Body of pancreas (tissue), 4 donors: ENCODE measurements at regions not wholly inside any gene's neighbourhood (a gene's known extent, or its start where the extent isn't known, plus 50 kb on each side); places are given as distances from the start of the nearest gene placed in this dataset.
A peak's percentile ranks its signal among the peaks of the same experiment; 100 is the strongest.

Experiments
- ATAC-seq: fragments of 150-250 bp; one replicate; pipeline ENCODE4 v1.9.1; 2016
- DNase-seq, 4 donors: peaks; one replicate each; pipeline ENCODE4 v3.0.0-alpha.2; 2019
- H3K27ac ChIP-seq, 4 donors: fragments of 200-600 bp; sonication (generic); 1 replicate in 3 of 4; 2 replicates in 1 of 4; pipeline versions ENCODE4 v1.5.1 to v1.6.1; 2016 to 2019; ENCODE audit warnings: mild to moderate bottlenecking in 1 of 4, mixed read lengths in 1 of 4, moderate library complexity in 1 of 4
- H3K27me3 ChIP-seq, 2 donors: fragments of 200-600 bp; sonication (generic); one replicate each; pipeline ENCODE4 v1.6.0; 2016; ENCODE audit warnings: mild to moderate bottlenecking in 1 of 2
- H3K36me3 ChIP-seq, 2 donors: fragments of 200-600 bp; sonication (generic); replicated peaks in 1 of 2; 2 replicates each; pipeline ENCODE4 v1.5.1; 2016; ENCODE audit warnings: low read depth in 2 of 2; ENCODE audit not compliant: insufficient read depth in 1 of 2
- H3K4me1 ChIP-seq: fragments of 200-600 bp; sonication (generic); one replicate; pipeline ENCODE4 v1.6.0; 2016
- H3K4me3 ChIP-seq, 2 donors: fragments of 200-600 bp; sonication (generic); 1 replicate in 1 of 2; 2 replicates in 1 of 2; pipeline ENCODE4 v1.5.1; 2016 to 2019
- H3K9me3 ChIP-seq, 3 donors: fragments of 200-600 bp; sonication (generic); 1 replicate in 2 of 3; 2 replicates in 1 of 3; pipeline ENCODE4 v1.5.1; 2016
- CTCF ChIP-seq, 7 experiments: fragments of 450-650 bp in 4 of 7; fragments of 200-600 bp in 3 of 7; sonication (generic) in 3 of 7; IDR thresholded peaks; one replicate each; pipeline ENCODE4 v1.5.1; 2016 to 2019; ENCODE audit warnings: antibody characterized with exemption in 7 of 7
- POLR2A ChIP-seq, 3 donors: fragments of 450-650 bp; IDR thresholded peaks; one replicate each; pipeline ENCODE4 v1.6.1; 2016; ENCODE audit warnings: antibody characterized with exemption in 3 of 3, mild to moderate bottlenecking in 2 of 3
- WGBS, 2 donors: methylation state at CpG; one replicate each; pipeline ENCODE4 v1.1.5; 2017; 5-methylcytosine and 5-hydroxymethylcytosine counted together
- intact Hi-C: fragments of 100-400 bp; cut with DNase I; formaldehyde crosslinking; loops from one replicate; pipeline ENCODE4 v1.15.1; 2023

- no peak for TF ChIP-seq POLR2A (IDR thresholded peaks at IDR 0.05)
- TF ChIP-seq CTCF (IDR thresholded peaks at IDR 0.05), result no peak
- DNase-seq (no peak), ATAC-seq (no peak)
- Histone ChIP-seq H3K27ac (no peak overlapping the region), H3K4me1 (no peaks in the 10 kb centered on the region), H3K36me3 (no peaks in the 10 kb centered on the region), H3K9me3 (no peaks in the 10 kb centered on the region), H3K27me3 (no peaks in the 10 kb centered on the region), H3K4me3 (no peak overlapping the region)
- 6 to 11% methylated on average over 1 of the region's 1 CpG for WGBS, 2 donors
- intact Hi-C loops, result no loop called here
Measured at GRCh38 chr6:141488488-141488887, 644.2 kb upstream of the GJE1 start.

- ATAC-seq, result no peak
Measured at GRCh38 chr6:141486942-141487341, 645.8 kb upstream of the GJE1 start.

DNA sequence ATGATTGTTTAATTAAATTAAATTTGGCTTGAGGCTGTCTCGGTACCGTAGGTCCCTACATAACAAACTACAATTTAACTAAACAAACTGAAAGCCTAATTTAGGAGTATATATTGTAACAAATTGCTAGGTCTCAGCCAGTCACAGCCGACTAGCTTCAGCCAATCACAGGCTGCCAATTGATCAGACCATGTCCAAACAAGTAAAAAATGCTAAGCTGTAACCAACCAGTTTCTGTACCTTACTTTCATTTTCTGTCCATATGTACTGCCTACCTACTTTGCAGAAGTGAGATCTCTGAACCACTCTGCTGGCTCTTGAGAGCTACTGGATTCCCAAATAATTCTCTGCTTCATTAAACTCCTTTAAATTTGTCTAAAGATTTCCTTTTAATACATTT lies 648.0 kb upstream of the GJE1 start:
- no peaks in the 10 kb centered on the region for H3K27me3 ChIP-seq
- no peaks in the 10 kb centered on the region for H3K9me3 ChIP-seq
- intact Hi-C loops, result no loop called here
- H3K4me1 ChIP-seq, result no peaks in the 10 kb centered on the region
- DNase-seq, result no peak
- no peak for ATAC-seq
- 70 to 77% methylated on average over 3 of the region's 3 CpGs for WGBS, 2 donors
- H3K4me3 ChIP-seq, result no peak overlapping the region
- TF ChIP-seq POLR2A (IDR thresholded peaks at IDR 0.05) (no peak), CTCF (IDR thresholded peaks at IDR 0.05) (no peak)
- no peak overlapping the region for H3K27ac ChIP-seq
- no peaks in the 10 kb centered on the region for H3K36me3 ChIP-seq

More at GRCh38 chr6:141486942-141487341, 645.8 kb upstream of the GJE1 start:
- no peaks in the 10 kb centered on the region for H3K36me3 ChIP-seq
- no peaks in the 10 kb centered on the region for H3K9me3 ChIP-seq
- no peak overlapping the region for H3K27ac ChIP-seq
- no peaks in the 10 kb centered on the region for H3K4me1 ChIP-seq
- no peaks in the 10 kb centered on the region for H3K27me3 ChIP-seq
- no peak overlapping the region for H3K4me3 ChIP-seq
- 47 to 54% methylated on average over 3 of the region's 3 CpGs for WGBS, 2 donors
- TF ChIP-seq POLR2A (IDR thresholded peaks at IDR 0.05) (no peak), CTCF (IDR thresholded peaks at IDR 0.05) (no peak)
- DNase-seq, result no peak
- intact Hi-C loops, result no loop called here

GRCh38 chr6:141483598-141484061 lies 649.1 kb upstream of the GJE1 start:
- Histone ChIP-seq H3K27ac (peak overlapping the region in 1 of 4 donors; percentile 10), H3K36me3 (no peaks in the 10 kb centered on the region), H3K4me3 (no peak overlapping the region), H3K9me3 (no peaks in the 10 kb centered on the region), H3K27me3 (no peaks in the 10 kb centered on the region), H3K4me1 (no peaks in the 10 kb centered on the region)
- ATAC-seq, result peak; percentile 56
- intact Hi-C loops, result no loop called here
- WGBS, 2 donors, result 25 to 38% methylated on average over 5 of the region's 5 CpGs
- no peak for TF ChIP-seq CTCF (IDR thresholded peaks at IDR 0.05)
- DNase-seq, result peak in 1 of 4 donors; percentile 37

DNA sequence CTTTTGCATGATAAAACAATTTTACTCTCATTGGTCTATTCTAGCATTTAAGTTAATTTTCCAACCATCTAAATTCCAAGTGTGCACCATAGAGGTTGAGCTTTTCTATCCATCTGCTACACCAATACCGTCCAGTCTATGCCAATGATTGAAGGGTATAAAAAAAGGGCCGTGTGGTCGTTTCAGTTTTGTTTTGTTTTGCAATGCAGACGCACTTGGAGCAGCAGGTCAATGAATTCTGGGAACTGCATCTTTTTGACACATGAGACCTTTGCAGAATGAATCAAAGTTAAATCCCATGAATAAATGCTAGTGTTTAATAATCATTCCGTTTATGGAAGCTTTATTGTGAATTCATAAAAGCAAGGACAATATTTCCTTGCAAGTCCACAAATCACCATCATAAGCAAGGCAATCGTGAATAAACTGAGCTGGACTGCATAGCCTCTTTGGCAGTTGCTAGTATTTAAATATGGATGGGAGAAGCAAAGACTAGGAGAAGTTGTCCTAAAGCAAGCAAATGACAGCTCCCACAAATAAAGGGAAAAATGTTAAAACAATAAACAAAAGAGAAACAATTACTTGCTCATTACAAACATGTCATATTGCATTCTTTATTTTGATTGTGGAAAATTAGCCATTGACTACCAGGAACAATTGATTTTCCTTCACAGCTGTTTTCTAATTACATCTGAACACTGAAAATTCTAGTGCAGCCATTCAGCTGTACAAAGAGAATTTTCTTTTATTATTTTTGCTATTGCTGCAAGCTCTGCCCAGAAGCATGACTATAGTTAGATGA lies 649.7 kb upstream of the GJE1 start:
- H3K36me3 ChIP-seq, result no peaks in the 10 kb centered on the region
- ATAC-seq (no peak), DNase-seq (no peak)
- intact Hi-C loops, result no loop called here
- TF ChIP-seq CTCF (IDR thresholded peaks at IDR 0.05) (no peak), POLR2A (IDR thresholded peaks at IDR 0.05) (no peak)
- H3K4me1 ChIP-seq, result no peaks in the 10 kb centered on the region
- H3K4me3 ChIP-seq, result no peak overlapping the region
- peak overlapping the region in 1 of 4 donors; percentile 10 for H3K27ac ChIP-seq
- no peaks in the 10 kb centered on the region for H3K27me3 ChIP-seq
- H3K9me3 ChIP-seq, result no peaks in the 10 kb centered on the region
- whole genome bisulfite sequencing, 2 donors, result 31 to 36% methylated on average over 6 of the region's 6 CpGs
